Thyroid gland (tissue), 4 donors: ENCODE measurements at regions not wholly inside any gene's neighbourhood (a gene's known extent, or its start where the extent isn't known, plus 50 kb on each side); places are given as distances from the start of the nearest gene placed in this dataset.

Source experiments
- DNase-seq, 2 donors: peaks; one replicate each; pipeline ENCODE4 v3.0.0-alpha.2; 2019
- H3K27ac ChIP-seq, 3 donors: fragments of 200-600 bp; sonication (generic); 1 replicate in 2 of 3; 2 replicates in 1 of 3; pipeline ENCODE4 v1.5.1; 2016 to 2019; ENCODE audit warnings: mild to moderate bottlenecking in 1 of 3, moderate library complexity in 1 of 3
- H3K27me3 ChIP-seq: fragments of 200-600 bp; sonication (generic); one replicate; pipeline ENCODE4 v1.5.1; 2019
- H3K36me3 ChIP-seq, 2 donors: fragments of 200-600 bp; sonication (generic); one replicate each; pipeline ENCODE4 v1.5.1; 2016 to 2019
- H3K4me1 ChIP-seq, 2 donors: fragments of 200-600 bp; sonication (generic); one replicate each; pipeline ENCODE4 v1.5.1; 2017 to 2019
- H3K4me3 ChIP-seq, 3 donors: fragments of 200-600 bp; sonication (generic); replicated peaks in 1 of 3; 1 replicate in 2 of 3; 2 replicates in 1 of 3; pipeline ENCODE4 v1.5.1; 2016; ENCODE audit warnings: mild to moderate bottlenecking in 1 of 3
- H3K9me3 ChIP-seq: fragments of 200-600 bp; sonication (generic); one replicate; pipeline ENCODE4 v1.5.1; 2017
- POLR2A ChIP-seq, 2 donors: fragments of 450-650 bp; IDR thresholded peaks; one replicate each; pipeline ENCODE4 v1.6.1; 2017; ENCODE audit warnings: antibody characterized with exemption in 2 of 2, mild to moderate bottlenecking in 2 of 2, moderate library complexity in 1 of 2
- WGBS, 2 donors: methylation state at CpG; one replicate each; pipeline ENCODE4 v1.1.5; 2017; 5-methylcytosine and 5-hydroxymethylcytosine counted together
- intact Hi-C: fragments of 100-400 bp; cut with DNase I; formaldehyde crosslinking; loops from one replicate; pipeline ENCODE4 v1.15.1; 2023
- TF ChIP-seq, protein P1 (sequence below), 6 experiments: fragments of 200-600 bp in 3 of 6; fragments of 450-650 bp in 3 of 6; sonication (generic) in 3 of 6; IDR thresholded peaks; one replicate each; pipeline ENCODE4 v1.5.1; 2016 to 2019; ENCODE audit warnings: antibody characterized with exemption in 6 of 6, mild to moderate bottlenecking in 2 of 6, inconsistent platforms in 1 of 6, moderate library complexity in 1 of 6

DNA sequence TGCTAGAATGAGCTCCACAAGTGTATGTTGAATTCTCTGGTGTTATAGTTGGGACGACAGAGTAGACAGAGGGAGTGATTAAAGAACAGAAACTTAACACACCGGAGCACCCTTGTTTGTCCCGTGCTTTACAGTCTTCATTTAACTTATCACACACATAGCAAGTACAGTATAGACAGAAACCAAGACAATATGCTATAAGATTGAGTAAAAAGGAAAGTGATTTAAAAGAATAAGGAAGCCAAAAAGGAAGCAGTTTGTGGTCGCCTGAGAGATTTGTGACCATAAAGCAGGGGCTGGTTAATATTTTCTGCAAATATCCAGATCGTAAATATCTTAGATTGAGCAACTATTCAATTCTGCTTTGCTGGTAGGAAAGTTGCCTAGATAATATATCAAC lies 1128.4 kb downstream of the TSN start:
- no peaks in the 10 kb centered on the region for H3K4me1 ChIP-seq
- no peak overlapping the region for H3K4me3 ChIP-seq
- H3K27me3 ChIP-seq: no peaks in the 10 kb centered on the region
- no peaks in the 10 kb centered on the region for H3K9me3 ChIP-seq
- intact Hi-C loops: no loop called here
- WGBS, 2 donors: 81 to 86% methylated on average over 5 of the region's 5 CpGs
- no peak for TF ChIP-seq POLR2A (IDR thresholded peaks at IDR 0.05)
- TF ChIP-seq, protein P1, sequence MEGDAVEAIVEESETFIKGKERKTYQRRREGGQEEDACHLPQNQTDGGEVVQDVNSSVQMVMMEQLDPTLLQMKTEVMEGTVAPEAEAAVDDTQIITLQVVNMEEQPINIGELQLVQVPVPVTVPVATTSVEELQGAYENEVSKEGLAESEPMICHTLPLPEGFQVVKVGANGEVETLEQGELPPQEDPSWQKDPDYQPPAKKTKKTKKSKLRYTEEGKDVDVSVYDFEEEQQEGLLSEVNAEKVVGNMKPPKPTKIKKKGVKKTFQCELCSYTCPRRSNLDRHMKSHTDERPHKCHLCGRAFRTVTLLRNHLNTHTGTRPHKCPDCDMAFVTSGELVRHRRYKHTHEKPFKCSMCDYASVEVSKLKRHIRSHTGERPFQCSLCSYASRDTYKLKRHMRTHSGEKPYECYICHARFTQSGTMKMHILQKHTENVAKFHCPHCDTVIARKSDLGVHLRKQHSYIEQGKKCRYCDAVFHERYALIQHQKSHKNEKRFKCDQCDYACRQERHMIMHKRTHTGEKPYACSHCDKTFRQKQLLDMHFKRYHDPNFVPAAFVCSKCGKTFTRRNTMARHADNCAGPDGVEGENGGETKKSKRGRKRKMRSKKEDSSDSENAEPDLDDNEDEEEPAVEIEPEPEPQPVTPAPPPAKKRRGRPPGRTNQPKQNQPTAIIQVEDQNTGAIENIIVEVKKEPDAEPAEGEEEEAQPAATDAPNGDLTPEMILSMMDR (IDR thresholded peaks at IDR 0.05): no peak
- H3K27ac ChIP-seq: no peak overlapping the region
- no peak for DNase-seq
- H3K36me3 ChIP-seq: no peaks in the 10 kb centered on the region

DNA sequence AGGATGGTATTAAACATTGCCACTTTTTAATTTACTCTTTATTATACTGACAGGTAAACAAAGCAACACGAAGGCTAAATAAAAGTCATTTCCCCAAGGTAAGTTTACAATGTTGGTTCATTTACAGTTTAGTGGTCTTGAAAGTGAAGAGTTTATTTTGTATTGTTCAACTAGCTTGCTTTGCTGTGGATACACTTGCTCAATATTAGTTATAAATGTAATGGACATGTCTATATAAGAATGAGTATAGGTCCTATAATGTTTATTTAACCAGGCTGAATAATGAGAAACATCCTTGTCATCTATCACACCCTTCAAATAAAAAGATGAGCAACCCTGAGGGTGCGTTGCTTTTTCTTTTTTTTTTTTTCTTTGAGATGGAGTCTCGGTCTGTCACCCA lies 1129.4 kb downstream of the TSN start:
- H3K36me3 ChIP-seq: no peaks in the 10 kb centered on the region
- intact Hi-C loops: no loop called here
- DNase-seq: no peak
- H3K4me3 ChIP-seq: no peak overlapping the region
- no peaks in the 10 kb centered on the region for H3K9me3 ChIP-seq
- H3K27me3 ChIP-seq: no peaks in the 10 kb centered on the region
- TF ChIP-seq, protein P1 (IDR thresholded peaks at IDR 0.05): no peak
- TF ChIP-seq POLR2A (IDR thresholded peaks at IDR 0.05): no peak
- H3K4me1 ChIP-seq: no peaks in the 10 kb centered on the region
- no peak overlapping the region for H3K27ac ChIP-seq
- 88 to 92% methylated on average over 3 of the region's 3 CpGs for WGBS, 2 donors

DNA sequence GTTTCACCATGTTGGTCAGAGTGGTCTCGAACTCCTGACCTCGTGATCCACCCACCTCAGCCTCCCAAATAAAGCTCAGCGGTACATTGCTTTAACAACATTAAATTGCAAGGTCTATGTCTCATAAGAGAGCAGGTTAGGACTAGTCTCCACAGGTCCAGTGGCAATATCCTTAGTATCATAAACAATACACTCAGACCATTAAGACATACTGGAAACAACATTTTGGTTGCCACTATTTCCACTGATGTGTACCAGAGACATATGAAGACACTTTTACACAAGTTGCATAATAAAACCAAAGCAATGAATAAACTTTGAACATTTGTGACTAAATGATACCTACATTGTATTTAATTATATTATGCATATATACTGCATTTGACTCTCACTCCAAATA lies 1130.0 kb downstream of the TSN start:
- TF ChIP-seq POLR2A (IDR thresholded peaks at IDR 0.05): no peak
- TF ChIP-seq, protein P1 (IDR thresholded peaks at IDR 0.05): no peak
- WGBS, 2 donors: 88 to 94% methylated on average over 3 of the region's 3 CpGs
- no peaks in the 10 kb centered on the region for H3K36me3 ChIP-seq
- no peaks in the 10 kb centered on the region for H3K27me3 ChIP-seq
- no peaks in the 10 kb centered on the region for H3K4me1 ChIP-seq
- no peaks in the 10 kb centered on the region for H3K9me3 ChIP-seq
- intact Hi-C loops: no loop called here
- H3K27ac ChIP-seq: no peak overlapping the region
- no peak for DNase-seq
- no peak overlapping the region for H3K4me3 ChIP-seq

DNA sequence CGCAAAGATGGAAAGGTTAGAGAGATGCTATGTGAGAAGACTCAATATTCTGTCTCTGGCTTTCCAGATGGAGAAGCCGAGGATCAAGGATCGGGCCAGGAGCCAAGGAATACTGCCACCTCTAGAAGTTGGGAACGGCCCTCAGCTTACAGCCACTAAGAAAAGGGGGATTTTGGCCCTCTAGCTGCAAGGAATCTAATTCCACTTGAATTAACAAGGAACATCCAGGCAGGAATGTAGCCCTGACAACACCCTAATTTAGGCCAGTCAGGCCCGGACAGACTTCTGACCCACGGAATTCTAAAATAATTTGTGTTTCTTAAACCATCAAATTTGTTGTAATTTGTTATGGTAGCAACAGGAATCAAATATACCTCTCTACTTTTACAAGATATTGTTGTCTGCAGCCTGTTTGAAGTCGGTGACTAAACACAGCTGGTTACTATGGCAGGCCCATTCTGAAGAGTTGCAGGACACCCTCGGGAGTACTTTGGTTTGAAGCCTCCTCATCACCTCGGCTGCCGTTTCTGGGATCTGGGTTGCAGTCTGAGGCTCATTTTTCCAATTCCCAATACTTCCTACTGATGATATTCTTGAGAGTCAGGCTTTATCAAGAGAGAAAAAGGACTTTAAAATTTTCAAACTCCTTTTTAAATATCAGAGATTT lies 1131.2 kb downstream of the TSN start:
- intact Hi-C loops: no loop called here
- H3K4me1 ChIP-seq: no peaks in the 10 kb centered on the region
- no peak for DNase-seq
- no peaks in the 10 kb centered on the region for H3K36me3 ChIP-seq
- no peaks in the 10 kb centered on the region for H3K9me3 ChIP-seq
- no peaks in the 10 kb centered on the region for H3K27me3 ChIP-seq
- no peak overlapping the region for H3K27ac ChIP-seq
- TF ChIP-seq, protein P1 (IDR thresholded peaks at IDR 0.05): no peak
- no peak for TF ChIP-seq POLR2A (IDR thresholded peaks at IDR 0.05)
- H3K4me3 ChIP-seq: no peak overlapping the region
- WGBS, 2 donors: 75 to 77% methylated on average over 10 of the region's 10 CpGs

DNA sequence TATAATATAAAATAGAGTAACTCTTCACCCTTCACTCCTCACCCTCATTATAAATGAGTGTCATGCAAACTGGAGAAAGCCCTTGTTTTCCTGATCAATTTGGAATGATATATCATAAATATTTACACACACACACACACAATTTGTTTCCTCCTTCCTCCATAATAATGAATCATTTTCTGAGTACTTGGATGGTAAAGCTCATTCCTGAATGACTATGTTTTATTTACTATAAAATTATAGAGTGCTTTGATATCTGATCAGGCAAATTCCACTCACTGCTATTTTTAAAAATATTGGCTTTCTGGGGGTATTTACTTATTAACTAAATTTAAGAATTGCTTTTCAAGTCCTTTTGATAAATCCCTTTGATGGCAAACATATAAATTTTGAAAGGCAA lies 1125.5 kb upstream of the CNTNAP5 start:
- Histone ChIP-seq H3K27ac (no peak overlapping the region), H3K4me3 (no peak overlapping the region), H3K4me1 (no peaks in the 10 kb centered on the region), H3K36me3 (no peaks in the 10 kb centered on the region), H3K9me3 (no peaks in the 10 kb centered on the region), H3K27me3 (no peaks in the 10 kb centered on the region)
- DNase-seq: no peak
- TF ChIP-seq, protein P1 (IDR thresholded peaks at IDR 0.05): no peak
- TF ChIP-seq POLR2A (IDR thresholded peaks at IDR 0.05): no peak
- intact Hi-C loops: no loop called here
